B cell (primary cell): ENCODE measurements at regions not wholly inside any gene's neighbourhood (a gene's known extent, or its start where the extent isn't known, plus 50 kb on each side); places are given as distances from the start of the nearest gene placed in this dataset.

ENCODE experiments used
- ATAC-seq: fragments of 200-7000 bp; cut with Tn5 transposase; one replicate; pipeline ENCODE4 v1.10.0; 2021; ENCODE audit warnings: low read depth, mild to moderate bottlenecking, moderate number of reproducible peaks, moderate library complexity
- CTCF ChIA-PET: fragments of 350-600 bp; sonication (Branson Sonifier 250); formaldehyde crosslinking; loops from one replicate; lab custom pipeline; 2021; ENCODE audit warnings: antibody characterized with exemption, inconsistent platforms; lab: Charles Lee
- POLR2A ChIA-PET: fragments of 350-600 bp; sonication (Branson Sonifier 250); formaldehyde crosslinking; loops from one replicate; lab custom pipeline; 2021; ENCODE audit warnings: antibody characterized with exemption; lab: Charles Lee
- DNase-seq: peaks from one replicate; pipeline ENCODE4 v3.0.0; 2013
- H2AFZ ChIP-seq: 2 replicates; pipeline ENCODE4 v1.6.1; 2012; ENCODE audit warnings: mild to moderate bottlenecking, low read depth, low read length; ENCODE audit not compliant: insufficient read depth, poor library complexity, severe bottlenecking
- H3K27ac ChIP-seq, 2 donors: 1 replicate in 1 of 2; 2 replicates in 1 of 2; pipeline ENCODE4 v1.5.1; 2012 to 2013; ENCODE audit warnings: low read length in 2 of 2, mild to moderate bottlenecking in 2 of 2, moderate library complexity in 1 of 2
- H3K27me3 ChIP-seq, 4 experiments: fragments of 200-600 bp in 1 of 4; sonication (generic) in 1 of 4; replicated peaks in 1 of 4; 1 replicate in 2 of 4; 2 replicates in 2 of 4; pipeline versions ENCODE4 v1.6.1 to v1.7.0; 2013 to 2016; ENCODE audit warnings: low read length in 3 of 4, mild to moderate bottlenecking in 2 of 4, mixed read lengths in 1 of 4, moderate library complexity in 1 of 4; ENCODE audit not compliant: insufficient read depth in 4 of 4, control insufficient read depth in 3 of 4; ENCODE audit errors: control extremely low read depth in 1 of 4
- H3K36me3 ChIP-seq, 2 experiments: replicated peaks in 1 of 2; 1 replicate in 1 of 2; 2 replicates in 1 of 2; pipeline versions ENCODE4 v1.6.1 to v1.7.1; 2013; ENCODE audit warnings: low read length in 1 of 2; ENCODE audit not compliant: insufficient read depth in 2 of 2, control insufficient read depth in 1 of 2; ENCODE audit errors: control extremely low read depth in 1 of 2, extremely low read depth in 1 of 2
- H3K4me1 ChIP-seq, 2 donors: fragments of 200-600 bp in 1 of 2; sonication (generic) in 1 of 2; 1 replicate in 1 of 2; 2 replicates in 1 of 2; pipeline versions ENCODE4 v1.5.1 to v1.6.1; 2013 to 2017; ENCODE audit warnings: low read length in 2 of 2; ENCODE audit not compliant: control insufficient read depth in 2 of 2, insufficient read depth in 2 of 2
- H3K4me2 ChIP-seq: replicated peaks from 2 replicates; pipeline ENCODE3; 2012; ENCODE audit warnings: mild to moderate bottlenecking, low read depth, low read length; ENCODE audit not compliant: poor library complexity, severe bottlenecking
- H3K4me3 ChIP-seq, 5 experiments: fragments of 200-600 bp in 1 of 5; sonication (generic) in 1 of 5; 1 replicate in 3 of 5; 2 replicates in 2 of 5; pipeline versions ENCODE4 v1.5.1 to v1.7.0; 2011 to 2016; ENCODE audit warnings: low read length in 4 of 5, mild to moderate bottlenecking in 4 of 5, low read depth in 2 of 5, control low read depth in 1 of 5, moderate library complexity in 1 of 5; ENCODE audit not compliant: insufficient read depth in 1 of 5; ENCODE audit errors: control extremely low read depth in 1 of 5, extremely low read depth in 1 of 5
- H3K79me2 ChIP-seq: fragments of 200-600 bp; sonication (generic); one replicate; pipeline ENCODE4 v1.6.0; 2016; ENCODE audit warnings: low read length; ENCODE audit not compliant: control insufficient read depth, insufficient read depth
- H3K9ac ChIP-seq: fragments of 200-600 bp; sonication (generic); 2 replicates; pipeline ENCODE4 v1.6.1; 2017; ENCODE audit warnings: mild to moderate bottlenecking, low read length, moderate library complexity
- H3K9me3 ChIP-seq, 3 donors: one replicate each; pipeline versions ENCODE4 v1.6.1 to v1.7.1; 2013; ENCODE audit warnings: low read length in 2 of 3; ENCODE audit not compliant: control insufficient read depth in 2 of 3, insufficient read depth in 1 of 3; ENCODE audit errors: control extremely low read depth in 1 of 3
- H4K20me1 ChIP-seq: 2 replicates; pipeline ENCODE4 v1.6.0; 2012; ENCODE audit warnings: mild to moderate bottlenecking, low read length; ENCODE audit not compliant: insufficient read depth, control insufficient read depth, poor library complexity, severe bottlenecking
- H3K27ac Mint-ChIP-seq: one replicate; pipeline ENCODE4 v1.8.0; 2021; ENCODE audit warnings: mixed read lengths
- H3K27me3 Mint-ChIP-seq: one replicate; pipeline ENCODE4 v1.8.0; 2021; ENCODE audit warnings: mixed read lengths
- H3K4me1 Mint-ChIP-seq: one replicate; pipeline ENCODE4 v1.8.0; 2021; ENCODE audit warnings: mixed read lengths
- H3K4me3 Mint-ChIP-seq: one replicate; pipeline ENCODE4 v1.8.0; 2021; ENCODE audit warnings: mixed read lengths
- H3K9me3 Mint-ChIP-seq: one replicate; pipeline ENCODE4 v1.8.0; 2022; ENCODE audit warnings: mixed read lengths; ENCODE audit not compliant: insufficient read depth
- CTCF ChIP-seq: fragments of 200-600 bp; IDR thresholded peaks from one replicate; pipeline ENCODE4 v1.8.0; 2022; ENCODE audit warnings: antibody characterized with exemption, mild to moderate bottlenecking
- EZH2 ChIP-seq: IDR thresholded peaks from 2 replicates; pipeline ENCODE4 v1.6.1; 2012; ENCODE audit warnings: borderline replicate concordance, low read depth, mild to moderate bottlenecking, moderate library complexity, low read length; ENCODE audit not compliant: insufficient read depth, poor library complexity, severe bottlenecking
- WGBS: methylation state at CpG from one replicate; pipeline ENCODE4 v1.1.5; 2013; ENCODE audit warnings: missing lambda C conversion rate; ENCODE audit not compliant: insufficient coverage; 5-methylcytosine and 5-hydroxymethylcytosine counted together
- intact Hi-C: fragments of 100-400 bp; cut with micrococcal nuclease; formaldehyde crosslinking; loops from one replicate; pipeline ENCODE4 v1.10.0; 2022

DNA sequence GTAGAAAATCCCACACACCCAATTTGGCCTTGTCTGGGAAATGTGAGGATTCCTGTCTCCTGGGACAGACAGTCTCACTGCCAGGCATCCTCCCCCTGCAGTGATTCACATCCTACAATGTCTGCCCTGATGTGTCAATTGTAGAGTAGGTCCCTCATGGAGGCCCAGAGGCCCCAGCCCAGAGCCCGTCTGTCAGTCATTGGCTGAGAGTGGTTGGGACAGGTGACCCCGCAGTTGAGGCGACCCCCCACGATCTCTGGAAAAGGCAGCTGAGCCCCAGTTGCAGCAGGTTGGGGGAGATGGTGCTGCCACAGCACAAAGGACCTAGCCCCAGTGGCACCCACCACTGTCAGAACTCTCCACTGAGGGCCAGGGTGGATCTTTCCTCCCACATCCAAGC lies 84.3 kb upstream of the INSIG1 start:
- intact Hi-C loops, result no loop called here
- CTCF ChIA-PET, result no interaction called here
- no peak overlapping the region for H3K27ac Mint-ChIP-seq
- no peaks in the 10 kb centered on the region for H3K79me2 ChIP-seq
- POLR2A ChIA-PET, result no interaction called here
- no peak overlapping the region for H3K27ac ChIP-seq
- H3K4me2 ChIP-seq, result no peak overlapping the region
- H3K27me3 ChIP-seq, result no peaks in the 10 kb centered on the region
- ATAC-seq (no peak), DNase-seq (no peak)
- H4K20me1 ChIP-seq, result no peaks in the 10 kb centered on the region
- no peaks in the 10 kb centered on the region for H3K9me3 ChIP-seq
- H3K4me1 Mint-ChIP-seq, result no peaks in the 10 kb centered on the region
- WGBS, result 73% methylated on average over 4 of the region's 4 CpGs
- no peak overlapping the region for H3K4me3 ChIP-seq
- no peak overlapping the region for H2AFZ ChIP-seq
- H3K9me3 Mint-ChIP-seq, result no peaks in the 10 kb centered on the region
- no peak for TF ChIP-seq CTCF
- no peak for TF ChIP-seq EZH2
- no peaks in the 10 kb centered on the region for H3K27me3 Mint-ChIP-seq
- no peaks in the 10 kb centered on the region for H3K36me3 ChIP-seq
- H3K4me1 ChIP-seq, result no peaks in the 10 kb centered on the region
- H3K9ac ChIP-seq, result no peak overlapping the region
- H3K4me3 Mint-ChIP-seq, result no peak overlapping the region

DNA sequence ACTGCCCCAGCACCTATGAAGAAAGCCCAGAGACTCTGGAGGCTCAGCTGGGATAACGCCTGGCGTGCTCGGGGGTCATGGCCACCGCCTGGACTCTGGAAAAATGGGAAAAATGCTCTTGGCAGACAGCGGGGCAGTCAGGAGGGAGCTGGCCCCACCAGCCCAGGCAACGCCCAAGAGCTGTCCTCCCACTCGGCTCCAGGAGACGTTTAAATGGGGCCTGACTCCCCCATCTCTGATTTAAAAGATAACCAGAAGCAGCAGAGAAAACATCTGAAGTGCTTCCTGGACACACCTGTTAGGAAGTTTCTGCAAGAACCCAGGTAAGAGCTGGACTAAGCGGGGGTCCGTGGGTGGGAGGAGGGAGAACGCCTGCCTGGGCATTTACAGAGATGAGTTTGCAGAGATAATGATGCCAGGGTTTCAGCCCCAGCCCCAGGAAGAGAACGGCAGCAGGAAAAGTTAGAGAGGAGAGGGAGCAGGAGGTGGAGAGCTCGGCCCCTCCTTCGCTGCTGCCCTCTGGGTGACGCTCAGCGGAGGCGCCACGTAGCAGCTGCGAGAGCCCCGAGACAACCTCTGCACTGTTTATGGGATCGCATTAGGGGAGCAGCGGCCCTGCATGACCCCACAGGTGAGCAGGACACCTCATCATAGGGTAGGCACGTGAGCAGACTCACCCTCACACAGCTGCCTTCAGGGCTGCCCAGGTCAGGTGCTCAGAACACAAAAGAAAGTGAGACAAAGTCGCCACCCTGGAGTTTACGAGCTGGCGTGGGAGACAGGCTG lies 83.5 kb upstream of the INSIG1 start:
- ChIA-PET POLR2A (no interaction called here), CTCF (no interaction called here)
- Histone ChIP-seq H2AFZ (no peak overlapping the region), H3K27me3 (no peaks in the 10 kb centered on the region), H3K9ac (no peak overlapping the region), H3K79me2 (no peaks in the 10 kb centered on the region), H3K4me3 (no peak overlapping the region), H3K4me1 (no peaks in the 10 kb centered on the region), H3K27ac (no peak overlapping the region), H3K4me2 (no peak overlapping the region), H4K20me1 (no peaks in the 10 kb centered on the region), H3K9me3 (no peaks in the 10 kb centered on the region), H3K36me3 (no peaks in the 10 kb centered on the region)
- no peaks in the 10 kb centered on the region for H3K27me3 Mint-ChIP-seq
- no peak for TF ChIP-seq EZH2
- no peak overlapping the region for H3K4me3 Mint-ChIP-seq
- DNase-seq (no peak), ATAC-seq (no peak)
- H3K9me3 Mint-ChIP-seq, result no peaks in the 10 kb centered on the region
- 71% methylated on average over 26 of the region's 26 CpGs for WGBS
- intact Hi-C loops, result no loop called here
- no peak overlapping the region for H3K27ac Mint-ChIP-seq
- no peaks in the 10 kb centered on the region for H3K4me1 Mint-ChIP-seq
